ENCODE measurements at regions not wholly inside any gene's neighbourhood (a gene's known extent, or its start where the extent isn't known, plus 50 kb on each side); places are given as distances from the start of the nearest gene placed in this dataset.

- Histone ChIP-seq H3K4me3 (ENCODE audit: low read length) (no peak overlapping the region), H3K27me3 (ENCODE audit: control insufficient read depth, insufficient read depth, low read length) (no peaks in the 10 kb centered on the region), H3K9me3 (ENCODE audit: control insufficient read depth, low read length) (no peaks in the 10 kb centered on the region), H3K9ac (ENCODE audit: low read length) (no peak overlapping the region), H3K36me3 (ENCODE audit: control insufficient read depth, insufficient read depth, low read length) (no peaks in the 10 kb centered on the region), H3K4me1 (ENCODE audit: control insufficient read depth, insufficient read depth, low read length) (no peaks in the 10 kb centered on the region)
These were observed 1354.8 kb upstream of the IGFBP7 start for GRCh38 chr4:58465031-58465430.

GRCh38 chr4:58456727-58457384 is 1346.7 kb upstream of the IGFBP7 start:
- no peak overlapping the region for H3K4me3 ChIP-seq (ENCODE audit: low read length)
- no peaks in the 10 kb centered on the region for H3K36me3 ChIP-seq (ENCODE audit: control insufficient read depth, insufficient read depth, low read length)
- no peaks in the 10 kb centered on the region for H3K9me3 ChIP-seq (ENCODE audit: control insufficient read depth, low read length)

GRCh38 chr4:58453956-58454355 is 1343.8 kb upstream of the IGFBP7 start:
- Histone ChIP-seq H3K9me3 (ENCODE audit: control insufficient read depth, low read length) (no peaks in the 10 kb centered on the region), H3K9ac (ENCODE audit: low read length) (no peak overlapping the region), H3K4me1 (ENCODE audit: control insufficient read depth, insufficient read depth, low read length) (no peaks in the 10 kb centered on the region), H3K4me3 (ENCODE audit: low read length) (no peak overlapping the region), H3K36me3 (ENCODE audit: control insufficient read depth, insufficient read depth, low read length) (no peaks in the 10 kb centered on the region), H3K27me3 (ENCODE audit: control insufficient read depth, insufficient read depth, low read length) (no peaks in the 10 kb centered on the region)

More at GRCh38 chr4:58456727-58457384, 1346.7 kb upstream of the IGFBP7 start:
- Histone ChIP-seq H3K27me3 (ENCODE audit: control insufficient read depth, insufficient read depth, low read length) (no peaks in the 10 kb centered on the region), H3K4me1 (ENCODE audit: control insufficient read depth, insufficient read depth, low read length) (no peaks in the 10 kb centered on the region), H3K9ac (ENCODE audit: low read length) (no peak overlapping the region)

- Histone ChIP-seq H3K36me3 (ENCODE audit: control insufficient read depth, insufficient read depth, low read length) (no peaks in the 10 kb centered on the region), H3K9me3 (ENCODE audit: control insufficient read depth, low read length) (no peaks in the 10 kb centered on the region), H3K27me3 (ENCODE audit: control insufficient read depth, insufficient read depth, low read length) (no peaks in the 10 kb centered on the region), H3K9ac (ENCODE audit: low read length) (no peak overlapping the region), H3K4me3 (ENCODE audit: low read length) (no peak overlapping the region), H3K4me1 (ENCODE audit: control insufficient read depth, insufficient read depth, low read length) (no peaks in the 10 kb centered on the region)
These were observed 1341.5 kb upstream of the IGFBP7 start for GRCh38 chr4:58451707-58452106.

- H3K27me3 ChIP-seq (ENCODE audit: control insufficient read depth, insufficient read depth, low read length), result no peaks in the 10 kb centered on the region
- H3K4me3 ChIP-seq (ENCODE audit: low read length), result no peak overlapping the region
- no peaks in the 10 kb centered on the region for H3K9me3 ChIP-seq (ENCODE audit: control insufficient read depth, low read length)
- no peaks in the 10 kb centered on the region for H3K36me3 ChIP-seq (ENCODE audit: control insufficient read depth, insufficient read depth, low read length)
- H3K4me1 ChIP-seq (ENCODE audit: control insufficient read depth, insufficient read depth, low read length), result no peaks in the 10 kb centered on the region
- H3K9ac ChIP-seq (ENCODE audit: low read length), result no peak overlapping the region
These were observed 1325.7 kb upstream of the IGFBP7 start for GRCh38 chr4:58435871-58436270.

- Histone ChIP-seq H3K4me1 (ENCODE audit: control insufficient read depth, insufficient read depth, low read length) (no peaks in the 10 kb centered on the region), H3K27me3 (ENCODE audit: control insufficient read depth, insufficient read depth, low read length) (no peaks in the 10 kb centered on the region), H3K4me3 (ENCODE audit: low read length) (no peak overlapping the region), H3K9me3 (ENCODE audit: control insufficient read depth, low read length) (no peaks in the 10 kb centered on the region), H3K9ac (ENCODE audit: low read length) (no peak overlapping the region), H3K36me3 (ENCODE audit: control insufficient read depth, insufficient read depth, low read length) (no peaks in the 10 kb centered on the region)
These were observed 1303.7 kb upstream of the IGFBP7 start for GRCh38 chr4:58413849-58414248.

- H3K27me3 ChIP-seq (ENCODE audit: control insufficient read depth, insufficient read depth, low read length), result no peaks in the 10 kb centered on the region
- no peak overlapping the region for H3K9ac ChIP-seq (ENCODE audit: low read length)
- no peaks in the 10 kb centered on the region for H3K9me3 ChIP-seq (ENCODE audit: control insufficient read depth, low read length)
- no peaks in the 10 kb centered on the region for H3K36me3 ChIP-seq (ENCODE audit: control insufficient read depth, insufficient read depth, low read length)
- no peak overlapping the region for H3K4me3 ChIP-seq (ENCODE audit: low read length)
- H3K4me1 ChIP-seq (ENCODE audit: control insufficient read depth, insufficient read depth, low read length), result no peaks in the 10 kb centered on the region
These were observed 1301.7 kb upstream of the IGFBP7 start for GRCh38 chr4:58411904-58412303.

- Histone ChIP-seq H3K4me3 (ENCODE audit: low read length) (no peak overlapping the region), H3K27me3 (ENCODE audit: control insufficient read depth, insufficient read depth, low read length) (no peaks in the 10 kb centered on the region), H3K4me1 (ENCODE audit: control insufficient read depth, insufficient read depth, low read length) (no peaks in the 10 kb centered on the region), H3K36me3 (ENCODE audit: control insufficient read depth, insufficient read depth, low read length) (no peaks in the 10 kb centered on the region), H3K9me3 (ENCODE audit: control insufficient read depth, low read length) (no peaks in the 10 kb centered on the region), H3K9ac (ENCODE audit: low read length) (no peak overlapping the region)
These were observed 1296.6 kb upstream of the IGFBP7 start for GRCh38 chr4:58406762-58407161.

- Histone ChIP-seq H3K27me3 (ENCODE audit: control insufficient read depth, insufficient read depth, low read length) (no peaks in the 10 kb centered on the region), H3K4me3 (ENCODE audit: low read length) (no peak overlapping the region), H3K36me3 (ENCODE audit: control insufficient read depth, insufficient read depth, low read length) (no peaks in the 10 kb centered on the region), H3K9me3 (ENCODE audit: control insufficient read depth, low read length) (no peaks in the 10 kb centered on the region), H3K4me1 (ENCODE audit: control insufficient read depth, insufficient read depth, low read length) (no peaks in the 10 kb centered on the region), H3K9ac (ENCODE audit: low read length) (no peak overlapping the region)
These were observed 1258.0 kb upstream of the IGFBP7 start for GRCh38 chr4:58368221-58368620.

- Histone ChIP-seq H3K27me3 (ENCODE audit: control insufficient read depth, insufficient read depth, low read length) (no peaks in the 10 kb centered on the region), H3K36me3 (ENCODE audit: control insufficient read depth, insufficient read depth, low read length) (no peaks in the 10 kb centered on the region), H3K9me3 (ENCODE audit: control insufficient read depth, low read length) (no peaks in the 10 kb centered on the region), H3K9ac (ENCODE audit: low read length) (no peak overlapping the region), H3K4me1 (ENCODE audit: control insufficient read depth, insufficient read depth, low read length) (no peaks in the 10 kb centered on the region), H3K4me3 (ENCODE audit: low read length) (no peak overlapping the region)
These were observed 1250.4 kb upstream of the IGFBP7 start for GRCh38 chr4:58360354-58361133.

- Histone ChIP-seq H3K27me3 (ENCODE audit: control insufficient read depth, insufficient read depth, low read length) (no peaks in the 10 kb centered on the region), H3K36me3 (ENCODE audit: control insufficient read depth, insufficient read depth, low read length) (no peaks in the 10 kb centered on the region), H3K9ac (ENCODE audit: low read length) (no peak overlapping the region), H3K4me1 (ENCODE audit: control insufficient read depth, insufficient read depth, low read length) (no peaks in the 10 kb centered on the region), H3K4me3 (ENCODE audit: low read length) (no peak overlapping the region), H3K9me3 (ENCODE audit: control insufficient read depth, low read length) (no peaks in the 10 kb centered on the region)
These were observed 1249.4 kb upstream of the IGFBP7 start for GRCh38 chr4:58359590-58359989.

GRCh38 chr4:58357947-58358346 is 1247.8 kb upstream of the IGFBP7 start:
- Histone ChIP-seq H3K36me3 (ENCODE audit: control insufficient read depth, insufficient read depth, low read length) (no peaks in the 10 kb centered on the region), H3K4me3 (ENCODE audit: low read length) (no peak overlapping the region), H3K4me1 (ENCODE audit: control insufficient read depth, insufficient read depth, low read length) (no peaks in the 10 kb centered on the region), H3K27me3 (ENCODE audit: control insufficient read depth, insufficient read depth, low read length) (no peaks in the 10 kb centered on the region), H3K9me3 (ENCODE audit: control insufficient read depth, low read length) (no peaks in the 10 kb centered on the region), H3K9ac (ENCODE audit: low read length) (no peak overlapping the region)
